CD4-positive, alpha-beta T cell treated with Interleukin-6 at 100 ng/mL for 8 hours (primary cell): ENCODE measurements at regions not wholly inside any gene's neighbourhood (a gene's known extent, or its start where the extent isn't known, plus 50 kb on each side); places are given as distances from the start of the nearest gene placed in this dataset.

Experiments
- DNase-seq: peaks from one replicate; pipeline ENCODE4 v3.0.0-alpha.2; 2020; ENCODE audit warnings: mixed read lengths, low spot score

DNA sequence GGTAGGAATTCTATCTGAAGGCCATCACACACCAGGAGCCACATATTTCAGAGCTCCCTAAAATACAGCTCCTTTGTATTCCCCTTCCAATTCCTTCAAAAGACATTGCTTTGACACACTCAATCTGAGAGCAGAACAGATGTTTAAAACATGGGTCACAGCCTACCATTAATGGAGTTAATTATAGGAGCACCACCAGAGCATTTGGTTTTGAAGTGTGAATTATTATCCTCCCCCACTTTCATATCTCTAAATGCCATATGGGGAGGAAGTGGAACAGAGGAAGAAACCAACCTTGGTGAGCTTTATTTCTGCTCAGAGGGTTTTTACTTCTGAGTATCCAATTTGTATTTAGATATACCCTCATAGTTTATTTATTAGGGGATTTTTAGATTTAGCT is 50.7 kb upstream of the TNFRSF21 start:
- no peak for DNase-seq

DNA sequence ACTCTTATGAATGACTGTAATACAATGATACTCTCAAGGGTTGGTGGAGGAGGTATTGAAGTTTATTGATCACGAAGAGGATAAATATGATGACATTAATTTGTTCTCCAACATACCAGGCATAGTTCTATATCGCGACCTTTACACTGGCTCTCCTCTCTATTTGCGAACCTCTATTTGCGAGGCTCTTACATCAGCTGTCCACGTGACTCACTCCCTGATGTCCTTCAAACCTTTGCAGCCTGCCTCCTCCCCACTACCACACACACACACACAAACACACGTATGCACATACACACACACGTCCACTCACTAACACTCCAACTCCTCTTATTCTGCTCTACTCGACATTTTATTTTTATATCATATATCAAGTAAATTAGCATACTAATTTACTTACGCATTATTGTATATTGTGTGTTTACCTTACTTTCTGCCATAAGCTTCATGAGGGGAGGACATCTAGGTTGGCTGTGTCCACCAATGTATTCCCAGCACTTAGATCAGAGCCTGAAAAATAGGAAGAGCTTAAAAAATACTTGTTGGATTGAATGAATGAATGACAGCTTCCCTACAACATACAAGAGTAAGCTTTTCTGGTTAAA is 53.3 kb upstream of the TNFRSF21 start:
- no peak for DNase-seq

DNA sequence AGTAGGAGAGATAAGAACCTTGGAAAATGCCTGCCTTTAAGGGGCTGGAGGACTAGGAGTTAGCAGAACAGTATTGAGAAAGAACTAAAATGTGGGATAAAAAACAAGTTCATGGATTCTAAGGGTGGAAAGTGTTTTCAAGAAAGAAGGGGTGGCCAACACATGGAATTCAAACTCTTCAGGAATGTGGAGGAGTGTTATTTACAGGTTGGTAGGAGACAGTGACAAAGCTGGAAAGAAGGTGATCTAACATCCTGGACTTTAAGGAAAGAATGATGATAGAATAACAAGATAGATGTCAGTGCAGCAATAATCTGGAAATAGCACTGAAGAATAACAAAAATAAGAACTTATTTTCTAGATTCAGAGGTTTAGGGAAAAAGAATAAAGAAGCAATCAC is 54.0 kb upstream of the TNFRSF21 start:
- DNase-seq, result no peak

DNA sequence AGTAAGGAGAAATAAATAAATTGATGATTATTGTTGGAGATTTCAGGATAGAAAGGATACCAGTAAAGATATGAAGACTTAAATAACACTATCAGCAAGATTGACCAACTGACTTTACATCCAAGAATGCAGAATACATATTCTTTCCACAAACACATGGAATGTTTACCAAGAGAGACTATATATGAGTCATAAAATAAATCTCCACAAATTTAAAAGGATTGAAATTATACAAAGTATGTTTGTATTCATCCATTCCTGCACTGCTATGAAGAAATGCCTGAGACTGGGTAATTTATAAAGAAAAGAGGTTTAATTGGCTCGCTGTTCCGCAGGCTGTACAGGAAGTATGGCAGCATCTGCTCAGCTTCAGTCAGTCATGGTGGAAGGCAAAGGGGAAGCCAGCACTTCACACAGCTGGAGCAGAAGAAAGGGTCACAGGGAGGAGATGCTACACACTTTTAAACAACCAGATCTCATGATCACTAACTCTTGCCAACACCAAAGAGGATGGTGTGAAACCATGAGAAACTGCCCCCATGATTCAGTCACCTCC is 56.7 kb upstream of the TNFRSF21 start:
- no peak for DNase-seq

DNA sequence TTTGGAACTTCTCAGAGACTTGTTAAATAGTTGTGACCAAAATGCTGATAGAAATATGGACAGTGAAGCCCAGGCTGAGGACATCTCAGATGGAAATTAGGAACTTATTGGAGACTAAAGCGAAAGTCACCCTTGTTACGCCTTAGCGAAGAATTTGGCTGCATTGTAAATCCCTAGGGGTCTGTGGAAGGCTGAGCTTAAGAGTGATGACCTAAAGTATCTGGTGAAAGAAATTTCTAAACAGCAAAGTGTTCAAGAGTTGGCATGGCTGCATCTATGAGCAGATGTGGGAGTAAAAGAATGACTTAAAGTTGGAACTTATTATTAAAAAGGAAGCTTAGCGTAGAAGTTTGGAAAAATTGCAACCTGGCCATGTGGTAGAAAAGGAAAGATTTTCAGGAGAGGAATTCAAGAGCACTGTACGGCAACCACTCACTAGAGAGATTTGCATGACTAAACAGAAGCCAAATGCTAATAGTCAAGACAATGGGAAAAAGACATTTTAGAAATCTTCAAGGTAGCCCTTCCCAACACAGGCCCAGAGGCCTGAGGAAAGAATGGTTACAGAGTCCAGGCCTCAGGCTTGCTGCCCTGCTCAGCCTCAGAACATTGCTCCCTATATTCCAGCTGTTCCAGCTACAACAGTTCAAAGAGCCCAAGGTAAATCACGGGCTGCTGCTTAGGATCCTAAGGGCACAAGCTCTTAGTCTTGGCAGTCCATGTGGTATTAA is 61.6 kb upstream of the TNFRSF21 start:
- no peak for DNase-seq

DNA sequence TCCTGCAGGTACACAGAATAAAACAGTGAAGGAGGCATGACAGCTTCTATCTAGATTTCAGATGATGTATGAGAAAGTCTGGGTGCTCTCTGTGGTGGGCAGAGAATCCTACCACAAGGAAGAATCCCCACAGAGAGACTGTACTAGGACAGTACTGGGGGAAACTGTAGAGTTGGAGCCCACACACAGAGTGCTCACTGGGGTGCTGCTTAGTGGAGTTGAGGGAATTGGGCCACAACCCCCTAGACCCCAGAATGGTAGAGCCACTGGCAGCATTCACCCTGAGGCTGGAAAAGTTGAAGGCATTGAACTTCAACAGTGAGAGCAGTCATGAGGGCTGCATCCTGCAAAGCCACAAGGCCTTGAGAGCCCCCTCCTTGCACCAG is 62.2 kb upstream of the TNFRSF21 start:
- DNase-seq, result no peak

DNA sequence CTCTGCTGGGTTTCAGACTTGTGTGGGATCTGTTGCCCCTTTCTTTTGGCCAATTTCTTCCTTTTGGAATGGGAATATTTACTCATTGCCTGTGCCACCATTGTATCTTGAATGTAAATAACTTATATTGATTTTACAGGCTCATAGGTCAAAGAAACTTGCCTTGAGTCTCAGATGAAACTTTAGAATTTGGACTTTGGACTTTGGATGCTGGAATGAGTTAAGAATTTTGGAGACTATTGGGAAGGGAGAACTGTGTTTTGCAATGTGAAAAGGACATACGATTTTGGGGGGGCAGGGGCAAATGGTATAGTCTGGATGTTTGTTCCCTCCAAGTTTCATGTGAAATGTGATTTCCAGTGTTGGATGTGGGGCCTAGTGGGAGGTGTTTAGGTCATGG is 62.6 kb upstream of the TNFRSF21 start:
- no peak for DNase-seq

DNA sequence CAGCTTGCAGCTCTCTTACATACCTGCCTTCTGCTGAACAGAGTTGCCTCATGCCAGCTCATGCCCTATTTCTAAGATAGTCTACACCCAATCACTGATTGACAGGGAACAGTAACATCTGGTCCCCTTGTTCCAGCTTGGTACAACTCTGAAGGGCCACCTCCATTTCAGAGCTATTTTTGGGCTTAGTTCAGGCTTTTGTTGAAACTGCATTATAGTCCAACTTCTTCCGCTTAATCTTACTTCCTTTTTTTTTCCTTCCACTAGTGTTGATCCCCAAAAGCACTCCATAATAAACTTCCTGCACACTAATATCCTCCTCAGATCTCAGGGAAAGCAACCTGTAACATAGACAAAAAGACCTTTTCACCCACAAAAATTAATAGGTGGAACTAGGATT is 65.7 kb upstream of the TNFRSF21 start:
- DNase-seq, result no peak

DNA sequence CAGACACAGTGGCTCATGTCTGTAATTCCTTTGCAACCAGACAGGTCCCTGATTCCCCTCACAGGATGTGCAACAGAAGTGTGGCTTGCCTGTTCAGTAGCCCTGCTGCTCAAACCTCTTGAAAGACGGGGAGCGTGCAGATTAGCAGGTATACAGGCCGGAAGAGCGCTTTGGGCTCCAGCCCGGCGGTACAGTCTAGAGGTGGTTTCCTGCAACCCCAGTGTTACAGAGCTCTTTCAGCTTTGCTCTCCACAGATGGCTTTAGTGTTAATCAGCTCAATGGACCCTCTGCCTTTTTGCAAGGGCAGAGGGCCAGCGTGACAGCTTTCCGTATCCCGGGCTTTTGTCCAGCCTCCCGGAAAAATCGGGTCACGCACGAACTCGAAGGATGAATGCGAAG is 67.2 kb upstream of the TNFRSF21 start:
- no peak for DNase-seq

DNA sequence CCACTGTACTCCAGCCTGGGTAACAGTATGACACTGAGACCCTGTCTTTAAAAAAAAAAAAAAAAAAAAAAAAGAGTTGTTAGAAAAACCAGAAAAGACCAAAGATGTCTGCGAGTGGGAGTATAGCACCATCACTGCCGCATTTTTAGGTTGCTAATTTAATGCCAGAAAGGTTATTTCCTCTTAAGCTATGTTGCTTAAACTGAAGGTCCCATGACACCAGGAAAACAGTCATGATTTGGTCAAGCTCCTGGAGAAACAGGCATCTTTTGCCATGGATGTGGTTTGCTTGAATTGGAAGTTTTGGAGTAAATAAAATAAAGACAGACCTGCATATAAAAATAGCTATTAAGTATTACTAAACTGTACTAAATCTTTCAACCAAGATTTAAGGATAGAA is 68.3 kb upstream of the TNFRSF21 start:
- no peak for DNase-seq

DNA sequence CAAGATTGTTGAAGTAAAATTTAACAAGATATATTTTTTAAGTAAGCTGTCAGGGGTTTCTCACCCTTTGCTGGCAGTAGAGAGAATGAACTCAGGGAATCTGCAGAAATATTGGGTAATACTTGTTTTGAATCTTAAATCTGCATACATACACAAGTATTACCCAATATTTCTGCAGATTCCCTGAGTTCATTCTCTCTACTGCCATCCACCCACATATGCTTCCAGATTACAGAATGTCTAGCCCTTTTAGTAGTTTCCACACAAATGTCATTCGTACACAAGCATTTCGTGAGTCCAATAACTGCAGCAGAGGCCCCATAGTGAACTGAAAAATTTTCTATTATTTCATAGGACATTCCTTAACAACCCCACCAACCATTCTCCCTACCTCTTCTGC is 69.6 kb upstream of the TNFRSF21 start:
- no peak for DNase-seq

DNA sequence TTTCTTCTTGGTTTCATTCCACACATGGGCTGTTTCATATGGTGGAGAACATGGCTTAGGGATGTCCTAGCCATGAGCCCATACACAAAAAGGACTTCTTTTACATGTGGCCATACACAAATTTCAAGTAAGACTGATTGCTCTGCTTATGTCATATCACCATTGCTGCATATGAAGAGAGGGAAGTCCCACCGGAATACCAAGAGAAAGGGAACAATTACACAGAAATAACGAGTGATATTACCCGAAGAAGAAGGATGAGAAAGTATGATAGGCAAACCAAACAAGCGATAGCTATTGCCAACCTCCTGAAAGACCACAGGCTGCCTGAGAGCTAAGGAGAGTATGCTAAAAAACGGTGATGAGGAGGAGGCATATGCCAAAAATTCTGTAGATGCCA is 70.5 kb upstream of the TNFRSF21 start:
- DNase-seq, result no peak

DNA sequence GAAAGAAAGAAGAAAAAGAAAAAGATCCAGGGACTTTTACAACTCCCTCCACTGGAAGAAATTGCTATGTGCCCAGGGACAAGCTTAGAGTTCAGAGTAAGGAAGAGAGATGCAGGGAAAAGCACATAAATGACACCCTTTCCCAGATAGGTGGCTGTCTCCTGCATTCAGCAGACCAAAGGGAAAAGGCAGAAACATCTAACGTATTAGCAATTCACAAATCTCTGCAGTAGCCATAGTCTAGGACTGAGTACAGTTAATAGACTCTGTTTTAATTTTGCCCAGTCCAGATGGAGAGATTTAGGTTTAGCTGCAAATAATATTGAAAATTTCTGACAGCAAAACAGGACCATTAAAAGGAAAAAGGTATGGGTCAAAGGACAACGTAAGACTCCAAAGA is 71.3 kb upstream of the TNFRSF21 start:
- no peak for DNase-seq

DNA sequence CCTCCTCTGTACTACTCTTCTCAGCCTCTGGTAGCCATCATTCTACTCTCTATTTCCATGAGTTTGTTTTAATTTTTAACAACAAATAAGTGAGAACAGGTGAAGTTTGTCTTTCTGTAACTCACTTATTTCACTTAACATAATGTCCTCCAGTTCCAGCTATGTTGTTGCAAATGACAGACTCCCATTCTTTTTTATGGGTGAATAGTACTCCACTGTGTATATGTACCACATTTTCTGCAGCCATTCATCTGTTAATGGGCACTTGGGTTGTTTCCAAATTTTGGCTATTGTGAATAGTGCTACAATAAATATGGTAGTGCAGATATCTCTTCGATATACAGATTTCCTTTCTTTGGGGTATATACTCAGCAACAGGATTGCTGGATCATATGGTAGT is 73.7 kb upstream of the TNFRSF21 start:
- DNase-seq, result no peak

DNA sequence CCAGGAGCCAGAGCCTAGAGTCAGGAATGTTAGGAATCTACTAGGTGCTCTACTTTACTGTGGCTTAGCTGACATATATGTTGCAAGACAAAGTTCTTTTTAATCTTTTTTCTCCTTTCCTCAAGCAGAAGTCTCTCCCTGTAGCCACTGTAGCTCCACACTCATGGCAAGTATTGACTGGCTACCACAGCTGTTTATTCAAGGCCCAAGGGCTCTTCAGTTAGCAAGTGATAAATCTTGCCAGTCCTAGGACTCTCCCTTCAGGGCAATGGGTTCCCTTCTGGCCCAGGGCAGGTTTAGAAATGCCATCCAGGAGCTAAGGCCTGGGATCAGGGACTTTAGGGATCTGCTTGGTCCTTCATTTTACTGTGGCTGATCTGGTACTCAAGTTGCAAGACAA is 82.0 kb upstream of the TNFRSF21 start:
- DNase-seq, result no peak

DNA sequence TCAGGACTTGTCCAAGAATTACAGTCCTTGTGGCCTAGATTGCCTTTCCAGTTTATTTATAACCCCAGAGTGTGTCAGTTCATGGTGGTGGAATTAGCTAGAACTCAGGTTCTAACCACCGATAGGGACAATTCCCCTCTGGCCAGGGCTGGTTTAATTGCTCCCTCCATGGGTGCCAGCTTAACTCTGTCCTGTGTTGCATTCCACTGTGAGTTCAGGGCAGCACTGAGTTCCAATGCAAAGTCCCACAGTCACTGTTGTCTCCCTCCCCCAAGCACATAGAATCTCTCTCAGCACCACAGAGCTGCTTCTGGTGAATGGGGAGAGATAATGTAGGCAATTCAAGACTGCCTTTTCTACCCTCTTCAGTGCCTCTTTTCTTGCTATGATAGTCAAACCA is 82.5 kb upstream of the TNFRSF21 start:
- DNase-seq, result no peak

DNA sequence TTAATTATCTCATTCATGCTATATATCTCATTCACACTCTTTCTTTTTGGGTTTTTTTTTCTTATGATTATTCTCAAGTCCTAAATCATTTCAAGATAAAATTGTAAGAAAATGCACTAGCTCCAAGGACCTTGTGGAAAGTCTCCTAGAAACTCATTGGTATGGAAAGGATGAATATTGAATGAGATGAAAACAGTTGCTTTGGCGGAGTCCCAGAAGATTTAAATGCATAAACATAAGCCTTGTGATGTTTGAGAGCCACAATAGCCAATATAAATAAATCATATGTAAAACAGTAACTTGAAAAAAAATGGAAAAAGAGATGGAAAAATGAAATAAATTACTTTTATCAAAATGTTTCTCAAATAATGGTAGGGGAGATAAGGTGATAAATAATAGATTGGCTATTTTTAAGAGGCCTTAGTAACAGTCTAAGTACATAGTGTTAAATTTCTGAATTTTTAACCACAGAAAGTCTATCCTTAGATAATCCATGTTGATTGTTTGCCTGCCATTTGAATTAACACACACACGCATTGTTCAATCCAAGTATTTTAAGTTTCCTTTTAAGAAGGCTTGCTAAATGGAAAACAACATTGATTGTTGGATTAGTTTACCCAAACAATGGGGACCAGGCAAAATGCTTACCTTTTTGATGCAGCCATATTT is 81.1 kb upstream of the CD2AP start:
- DNase-seq, result no peak

DNA sequence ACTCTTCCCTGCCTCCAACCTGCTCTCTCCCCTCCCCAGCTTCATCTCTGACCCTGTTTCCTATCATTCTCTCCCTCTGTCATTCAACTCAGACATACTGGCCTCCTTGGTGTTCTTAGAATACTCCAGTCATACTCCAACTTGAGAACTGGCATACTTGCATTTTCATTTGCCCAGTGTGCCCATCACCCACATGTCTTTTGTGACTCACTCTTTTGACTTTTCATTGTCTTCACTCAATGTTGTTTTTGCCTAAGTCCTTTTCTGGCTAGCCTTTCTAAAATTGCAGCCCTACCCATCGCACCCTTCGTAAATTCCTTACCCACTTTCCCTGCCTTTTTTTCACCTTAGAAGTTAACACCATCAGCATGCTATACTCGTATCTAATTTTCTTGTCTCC is 77.0 kb upstream of the CD2AP start:
- DNase-seq, result no peak

DNA sequence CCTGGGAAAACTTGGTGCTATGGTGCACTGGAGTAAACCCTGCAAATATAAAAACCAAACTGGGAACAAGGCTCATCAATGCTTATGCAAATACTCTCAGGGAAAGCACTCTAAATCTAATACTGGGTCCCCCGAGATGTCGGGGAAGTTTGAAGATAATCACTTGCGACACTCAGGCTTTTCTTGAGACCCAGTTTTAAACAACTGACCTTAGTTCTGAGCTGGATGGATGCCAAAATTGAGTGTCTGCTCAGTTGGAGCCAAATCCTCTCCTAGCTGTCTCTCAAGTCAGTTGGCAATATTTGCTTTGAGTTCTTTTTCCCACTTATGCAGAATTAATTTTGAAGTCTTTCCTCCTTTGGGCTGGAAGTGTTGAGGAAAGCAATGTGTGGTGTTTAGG is 75.5 kb upstream of the CD2AP start:
- DNase-seq, result no peak

DNA sequence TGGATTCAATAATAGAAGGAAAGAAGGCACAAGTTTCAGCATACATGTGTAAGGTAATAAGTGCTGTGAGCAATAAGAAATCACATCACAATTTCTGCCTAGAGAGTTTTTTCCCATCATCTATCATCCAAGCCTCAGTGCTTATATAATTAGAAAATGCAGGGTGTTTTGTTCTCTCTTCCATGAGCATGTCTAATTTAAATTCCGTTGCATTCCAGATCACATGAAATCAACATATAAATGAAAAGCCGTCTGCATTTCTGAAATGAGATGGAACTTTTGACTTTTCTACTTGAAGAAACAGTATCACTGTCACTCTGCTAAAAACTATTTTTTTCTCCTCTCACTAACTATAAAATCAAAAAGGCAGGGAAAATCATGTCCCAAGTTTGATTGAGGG is 74.5 kb upstream of the CD2AP start:
- no peak for DNase-seq

DNA sequence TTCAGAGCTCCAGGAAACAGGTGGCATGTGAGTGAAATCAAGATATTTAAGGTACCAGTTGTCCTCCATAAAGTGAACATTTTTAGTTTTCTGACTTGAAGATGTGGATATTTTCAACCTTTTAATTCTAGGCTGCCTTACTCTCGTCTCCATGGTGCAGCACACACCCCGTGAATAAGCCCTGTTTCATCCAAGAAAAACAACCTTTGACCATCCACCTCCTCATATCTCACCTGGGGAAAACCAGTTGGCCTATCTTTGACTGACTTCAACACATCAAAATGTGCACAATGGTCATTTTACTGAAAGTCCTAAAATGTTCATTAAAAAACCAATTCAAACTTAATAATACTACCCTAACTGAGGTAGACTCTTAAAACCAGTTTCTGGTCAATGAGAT is 73.8 kb upstream of the CD2AP start:
- DNase-seq, result no peak

DNA sequence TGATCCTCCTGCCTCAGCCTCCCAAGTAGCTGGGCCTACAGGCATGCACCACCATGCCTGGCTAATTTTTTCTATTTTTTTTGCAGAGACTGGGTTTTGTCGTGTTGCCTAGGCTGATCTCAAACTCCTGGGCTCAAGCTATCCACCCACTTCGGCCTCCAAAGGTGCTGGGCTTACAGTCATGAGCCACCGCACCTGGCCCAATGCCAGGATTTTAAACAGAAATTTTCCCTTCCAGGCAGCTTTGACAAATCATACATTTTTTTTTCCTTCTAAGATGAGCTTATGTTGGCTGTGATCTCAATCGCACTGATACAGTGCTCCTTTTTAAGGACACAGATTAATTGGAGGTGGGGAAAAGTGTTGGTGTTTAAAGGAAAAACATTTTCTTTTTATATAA is 73.2 kb upstream of the CD2AP start:
- DNase-seq, result no peak

DNA sequence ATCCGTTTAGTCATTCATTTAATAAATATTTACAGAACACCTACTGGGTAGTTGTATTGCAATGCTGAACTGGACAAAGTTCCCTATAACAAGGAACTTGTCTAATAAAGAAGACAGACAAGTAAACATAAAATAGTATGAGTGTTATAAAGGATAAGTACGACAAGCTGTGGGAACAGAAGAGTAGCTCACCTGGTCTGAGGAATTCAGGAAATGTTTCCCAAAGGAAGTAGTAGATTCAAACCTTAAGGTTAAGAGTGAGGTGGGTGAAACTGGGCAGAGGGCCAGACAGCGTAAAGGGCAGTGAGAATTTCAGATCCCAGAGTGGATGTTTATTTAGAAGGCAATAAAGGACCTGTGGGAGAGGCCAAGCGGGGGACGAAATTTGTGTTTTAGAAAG is 72.3 kb upstream of the CD2AP start:
- no peak for DNase-seq
